ENCODE measurements at regions not wholly inside any gene's neighbourhood (a gene's known extent, or its start where the extent isn't known, plus 50 kb on each side); places are given as distances from the start of the nearest gene placed in this dataset.

GRCh38 chrX:6440648-6441047 lies 94.3 kb downstream of the VCX3A start:
- no peaks in the 10 kb centered on the region for H3K9me2 ChIP-seq (ENCODE audit: insufficient read depth)
- no peaks in the 10 kb centered on the region for H3K79me2 ChIP-seq (ENCODE audit: low read depth)
- CTCF ChIA-PET = no interaction called here
- no peaks in the 10 kb centered on the region for H3K4me1 ChIP-seq (replicated peaks; ENCODE audit: insufficient read depth)
- no peaks in the 10 kb centered on the region for H4K20me1 ChIP-seq (ENCODE audit: insufficient read depth)
- TF ChIP-seq CTCF (conservative IDR thresholded peaks at IDR 0.05) (no peak), EZH2 (IDR thresholded peaks at IDR 0.05; ENCODE audit: low read depth) (no peak)
- intact Hi-C loops (cut with micrococcal nuclease; ENCODE audit: unreplicated experiment) = no loop called here
- no peak overlapping the region for H3K4me3 ChIP-seq
- no peaks in the 10 kb centered on the region for H3K36me3 ChIP-seq (ENCODE audit: low read depth)
- BruUV-seq (replicated peaks) = no TSS peak
- H3K4me2 ChIP-seq = no peak overlapping the region
- no peak for DNase-seq
- no peaks in the 10 kb centered on the region for H3K9me3 ChIP-seq (ENCODE audit: insufficient read depth, low read depth)
- H3K27me3 ChIP-seq (ENCODE audit: insufficient read depth, low read depth) = no peaks in the 10 kb centered on the region
- POLR2A ChIA-PET (ENCODE audit: unreplicated experiment) = no interaction called here
- no peak overlapping the region for H3K27ac ChIP-seq
- no peak overlapping the region for H2AFZ ChIP-seq
- no peaks in the 10 kb centered on the region for H3F3A ChIP-seq (ENCODE audit: insufficient read depth, low read depth)

GRCh38 chrX:6432226-6432625 lies 102.7 kb downstream of the VCX3A start:
- H3K79me2 ChIP-seq (ENCODE audit: low read depth) = no peaks in the 10 kb centered on the region
- no peaks in the 10 kb centered on the region for H3K36me3 ChIP-seq (ENCODE audit: low read depth)
- no peaks in the 10 kb centered on the region for H3K27me3 ChIP-seq (ENCODE audit: insufficient read depth, low read depth)
- H4K20me1 ChIP-seq (ENCODE audit: insufficient read depth) = no peaks in the 10 kb centered on the region
- DNase-seq = peak in 1 of 2 experiments; percentile 40
- H3F3A ChIP-seq (ENCODE audit: insufficient read depth, low read depth) = no peaks in the 10 kb centered on the region
- TF ChIP-seq CTCF (conservative IDR thresholded peaks at IDR 0.05) = no peak
- no peak for TF ChIP-seq EZH2 (IDR thresholded peaks at IDR 0.05; ENCODE audit: low read depth)
- POLR2A ChIA-PET (ENCODE audit: unreplicated experiment) = no interaction called here
- H3K9me3 ChIP-seq (ENCODE audit: insufficient read depth, low read depth) = no peaks in the 10 kb centered on the region; the same call in 1 of the 2 replicates
- no peak overlapping the region for H2AFZ ChIP-seq
- H3K9me2 ChIP-seq (ENCODE audit: insufficient read depth) = no peaks in the 10 kb centered on the region; the same call in 1 of the 2 replicates
- H3K27ac ChIP-seq = no peak overlapping the region
- no peak overlapping the region for H3K4me3 ChIP-seq
- CTCF ChIA-PET = no interaction called here
- 0 out of 2 replicates have a peak overlapping the region, but pooled peaks have one; percentile 1 for H3K4me2 ChIP-seq
- intact Hi-C loops (cut with micrococcal nuclease; ENCODE audit: unreplicated experiment) = no loop called here
- no TSS peak for BruUV-seq (replicated peaks)
- no peaks in the 10 kb centered on the region for H3K4me1 ChIP-seq (replicated peaks; ENCODE audit: insufficient read depth)

- intact Hi-C loops (cut with micrococcal nuclease; ENCODE audit: unreplicated experiment) = no loop called here
- no peaks in the 10 kb centered on the region; the same call in 1 of the 2 replicates for H3K9me3 ChIP-seq (ENCODE audit: insufficient read depth, low read depth)
- no peak overlapping the region for H3K4me2 ChIP-seq
- TF ChIP-seq EZH2 (IDR thresholded peaks at IDR 0.05; ENCODE audit: low read depth) (no peak), CTCF (conservative IDR thresholded peaks at IDR 0.05) (no peak)
- no peak for DNase-seq
- no peak overlapping the region for H3K4me3 ChIP-seq
- no peak overlapping the region for H2AFZ ChIP-seq
- BruUV-seq (replicated peaks) = no TSS peak
- CTCF ChIA-PET = no interaction called here
- H3K79me2 ChIP-seq (ENCODE audit: low read depth) = no peaks in the 10 kb centered on the region
- H3K36me3 ChIP-seq (ENCODE audit: low read depth) = no peaks in the 10 kb centered on the region
- H3F3A ChIP-seq (ENCODE audit: insufficient read depth, low read depth) = no peaks in the 10 kb centered on the region
- no peaks in the 10 kb centered on the region for H4K20me1 ChIP-seq (ENCODE audit: insufficient read depth)
- POLR2A ChIA-PET (ENCODE audit: unreplicated experiment) = no interaction called here
- H3K4me1 ChIP-seq (replicated peaks; ENCODE audit: insufficient read depth) = no peaks in the 10 kb centered on the region
- H3K27me3 ChIP-seq (ENCODE audit: insufficient read depth, low read depth) = no peaks in the 10 kb centered on the region
- H3K27ac ChIP-seq = no peak overlapping the region
- H3K9me2 ChIP-seq (ENCODE audit: insufficient read depth) = no peaks in the 10 kb centered on the region
These were observed 127.4 kb downstream of the VCX3A start for GRCh38 chrX:6407542-6407941.
